OCI-LY1 (cell line): ENCODE measurements at regions not wholly inside any gene's neighbourhood (a gene's known extent, or its start where the extent isn't known, plus 50 kb on each side); places are given as distances from the start of the nearest gene placed in this dataset.

ENCODE experiments used
- H2AFZ ChIP-seq: fragments of 200-600 bp; sonication (generic), shearing (Covaris generic); 2 replicates; pipeline ENCODE4 v1.6.0; 2014; ENCODE audit warnings: antibody characterized with exemption, mild to moderate bottlenecking, low read length
- H3F3A ChIP-seq: fragments of 200-600 bp; sonication (generic), shearing (Covaris generic); 2 replicates; pipeline ENCODE4 v1.6.0; 2014; ENCODE audit warnings: mild to moderate bottlenecking, antibody characterized with exemption, low read length, moderate library complexity; ENCODE audit not compliant: insufficient read depth
- H3K27ac ChIP-seq: fragments of 200-600 bp; sonication (generic); 2 replicates; pipeline ENCODE4 v1.5.1; 2014; ENCODE audit warnings: low read length, mixed run types, mild to moderate bottlenecking, low read depth; ENCODE audit not compliant: poor library complexity, severe bottlenecking
- H3K27me3 ChIP-seq: fragments of 200-600 bp; sonication (generic); 2 replicates; pipeline ENCODE4 v1.6.0; 2014; ENCODE audit warnings: antibody characterized with exemption, mild to moderate bottlenecking, low read length, moderate library complexity; ENCODE audit not compliant: insufficient read depth
- H3K36me3 ChIP-seq: fragments of 200-600 bp; sonication (generic); 2 replicates; pipeline ENCODE4 v1.6.1; 2014; ENCODE audit warnings: mild to moderate bottlenecking, antibody characterized with exemption, low read length, moderate library complexity, mixed read lengths; ENCODE audit not compliant: insufficient read depth
- H3K4me1 ChIP-seq: fragments of 200-600 bp; sonication (generic); 2 replicates; pipeline ENCODE4 v1.5.1; 2014; ENCODE audit warnings: mild to moderate bottlenecking, low read length, moderate library complexity; ENCODE audit not compliant: insufficient read depth, severe bottlenecking
- H3K4me2 ChIP-seq: fragments of 200-600 bp; sonication (generic), shearing (Covaris generic); 2 replicates; pipeline ENCODE4 v1.6.1; 2014; ENCODE audit warnings: low read length
- H3K4me3 ChIP-seq: fragments of 200-600 bp; sonication (generic); 2 replicates; pipeline ENCODE4 v1.5.1; 2014; ENCODE audit warnings: low read length, low read depth, mild to moderate bottlenecking, mixed read lengths; ENCODE audit not compliant: poor library complexity, severe bottlenecking
- H3K79me2 ChIP-seq: fragments of 200-600 bp; shearing (Covaris generic); 2 replicates; pipeline ENCODE4 v1.6.1; 2016; ENCODE audit warnings: mixed run types, low read length, mixed read lengths; ENCODE audit not compliant: insufficient read depth
- H3K9ac ChIP-seq: fragments of 200-600 bp; sonication (generic), shearing (Covaris generic); 2 replicates; pipeline ENCODE4 v1.6.1; 2014; ENCODE audit warnings: mild to moderate bottlenecking, low read length, mixed read lengths
- H3K9me2 ChIP-seq: fragments of 200-600 bp; sonication (generic), shearing (Covaris generic); 2 replicates; pipeline ENCODE4 v1.6.1; 2014; ENCODE audit warnings: low read depth, mild to moderate bottlenecking, low read length, mixed read lengths
- H3K9me3 ChIP-seq: fragments of 200-600 bp; shearing (Covaris generic); 2 replicates; pipeline ENCODE4 v1.6.1; 2014; ENCODE audit warnings: low read length, mixed read lengths
- H4K20me1 ChIP-seq: fragments of 200-600 bp; sonication (generic), shearing (Covaris generic); 2 replicates; pipeline ENCODE4 v1.6.0; 2016; ENCODE audit warnings: mild to moderate bottlenecking, low read length; ENCODE audit not compliant: insufficient read depth
- CTCF ChIP-seq: fragments of 200-600 bp; sonication (generic), shearing (Covaris generic); IDR thresholded peaks from 2 replicates; pipeline ENCODE4 v1.5.1; 2017; ENCODE audit warnings: mild to moderate bottlenecking, antibody characterized with exemption, low read length, moderate library complexity, mixed read lengths
- EZH2 ChIP-seq: fragments of 200-600 bp; sonication (generic), shearing (Covaris generic); IDR thresholded peaks from 2 replicates; pipeline ENCODE4 v1.8.0; 2017; ENCODE audit warnings: borderline replicate concordance, mixed run types, mild to moderate bottlenecking, antibody characterized with exemption, low read length, moderate library complexity, mixed read lengths

GRCh38 chr6:170074435-170074834 is 216.4 kb downstream of the DLL1 start:
- no peak overlapping the region for H2AFZ ChIP-seq
- H3K9me3 ChIP-seq, result no peaks in the 10 kb centered on the region
- H3K79me2 ChIP-seq, result no peaks in the 10 kb centered on the region
- no peaks in the 10 kb centered on the region for H3K36me3 ChIP-seq
- TF ChIP-seq EZH2, result no peak
- no peak for TF ChIP-seq CTCF
- H3F3A ChIP-seq, result no peaks in the 10 kb centered on the region
- no peaks in the 10 kb centered on the region for H3K27me3 ChIP-seq
- H3K27ac ChIP-seq, result no peak overlapping the region
- H3K4me1 ChIP-seq, result no peaks in the 10 kb centered on the region
- no peak overlapping the region for H3K4me3 ChIP-seq
- no peak overlapping the region for H3K4me2 ChIP-seq
- H4K20me1 ChIP-seq, result no peaks in the 10 kb centered on the region
- no peak overlapping the region for H3K9ac ChIP-seq
- no peaks in the 10 kb centered on the region for H3K9me2 ChIP-seq

- TF ChIP-seq CTCF (no peak), EZH2 (no peak)
- Histone ChIP-seq H3K4me2 (no peak overlapping the region), H3F3A (no peaks in the 10 kb centered on the region), H3K27ac (no peak overlapping the region), H3K9me3 (no peaks in the 10 kb centered on the region), H3K27me3 (no peaks in the 10 kb centered on the region), H3K36me3 (no peaks in the 10 kb centered on the region), H3K4me3 (no peak overlapping the region), H3K9me2 (no peaks in the 10 kb centered on the region), H4K20me1 (no peaks in the 10 kb centered on the region), H3K79me2 (no peaks in the 10 kb centered on the region), H3K9ac (no peak overlapping the region), H3K4me1 (no peaks in the 10 kb centered on the region), H2AFZ (no peak overlapping the region)
Observed at GRCh38 chr6:170073846-170074245, 217.0 kb downstream of the DLL1 start.

GRCh38 chr6:170072246-170072645 is 218.6 kb downstream of the DLL1 start:
- TF ChIP-seq CTCF, result no peak
- TF ChIP-seq EZH2, result no peak
- Histone ChIP-seq H3K9me2 (no peaks in the 10 kb centered on the region), H3K27ac (no peak overlapping the region), H3K27me3 (no peaks in the 10 kb centered on the region), H3K9me3 (no peaks in the 10 kb centered on the region), H2AFZ (no peak overlapping the region), H4K20me1 (no peaks in the 10 kb centered on the region), H3F3A (no peaks in the 10 kb centered on the region), H3K4me1 (no peaks in the 10 kb centered on the region), H3K4me2 (no peak overlapping the region), H3K9ac (no peak overlapping the region), H3K79me2 (no peaks in the 10 kb centered on the region), H3K4me3 (no peak overlapping the region), H3K36me3 (no peaks in the 10 kb centered on the region)
